Loucy (cell line): ENCODE measurements at regions not wholly inside any gene's neighbourhood (a gene's known extent, or its start where the extent isn't known, plus 50 kb on each side); places are given as distances from the start of the nearest gene placed in this dataset.

Experiments
- CTCF ChIP-seq: fragments of 200-600 bp; sonication (generic); conservative IDR thresholded peaks from 2 replicates; pipeline ENCODE4 v1.5.1; 2014; ENCODE audit warnings: mild to moderate bottlenecking, antibody characterized with exemption, low read length
- EZH2phosphoT487 ChIP-seq: fragments of 200-600 bp; IDR thresholded peaks from 2 replicates; pipeline ENCODE4 v1.6.1; 2018; ENCODE audit warnings: antibody characterized with exemption, mild to moderate bottlenecking, moderate library complexity, borderline replicate concordance

- TF ChIP-seq CTCF: no peak
- no peak for TF ChIP-seq EZH2phosphoT487
Measured at GRCh38 chr11:111066846-111067245, 178.7 kb upstream of the POU2AF2 start.
